ENCODE measurements at regions not wholly inside any gene's neighbourhood (a gene's known extent, or its start where the extent isn't known, plus 50 kb on each side); places are given as distances from the start of the nearest gene placed in this dataset.

GRCh38 chr4:20641976-20642375 is 58.3 kb upstream of the PACRGL start:
- DNase-seq (ENCODE audit: low spot score), result no peak

DNA sequence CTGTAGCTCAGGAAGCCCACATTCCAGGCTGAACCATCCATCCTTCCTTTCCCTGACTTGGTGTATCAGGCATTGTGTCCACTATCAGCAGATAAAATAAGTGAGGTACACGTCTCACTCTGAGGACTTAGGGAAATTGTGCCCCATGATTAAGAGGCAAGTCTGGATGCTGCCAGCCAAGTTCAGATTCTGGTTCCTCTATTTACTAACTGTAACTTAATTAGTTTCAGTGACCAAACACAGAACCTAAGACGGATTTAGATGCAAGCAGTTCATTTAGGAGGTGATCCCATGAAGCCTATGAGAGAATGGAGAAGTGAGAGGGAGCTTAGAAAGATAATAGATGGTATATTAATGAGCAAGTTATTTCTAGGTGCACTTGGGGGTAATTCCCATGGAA is 56.6 kb upstream of the PACRGL start:
- DNase-seq (ENCODE audit: low spot score), result no peak

GRCh38 chr4:20645236-20645635 is 55.0 kb upstream of the PACRGL start:
- DNase-seq (ENCODE audit: low spot score), result no peak

DNA sequence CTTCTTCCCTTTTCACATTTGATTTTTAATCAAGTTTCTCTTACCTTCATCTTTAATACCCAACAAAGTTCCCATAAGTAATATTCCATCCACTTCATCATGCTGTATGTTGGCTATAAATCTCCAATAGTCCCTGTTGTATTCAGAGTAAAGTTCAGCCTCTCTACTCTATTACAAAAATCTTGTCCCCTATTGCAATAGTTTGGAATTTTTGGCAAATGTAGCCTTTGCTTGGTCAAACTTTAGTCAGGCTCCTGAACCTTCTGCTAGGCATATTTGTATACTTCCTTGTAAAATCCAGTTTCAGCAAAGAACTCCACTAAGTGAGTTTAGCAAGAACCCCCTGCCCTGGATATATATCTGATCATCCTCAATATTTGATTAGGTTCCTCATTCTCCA is 54.0 kb upstream of the PACRGL start:
- DNase-seq (ENCODE audit: low spot score), result no peak

All from A172 (cell line).